Fibroblast of lung (primary cell): ENCODE measurements at regions not wholly inside any gene's neighbourhood (a gene's known extent, or its start where the extent isn't known, plus 50 kb on each side); places are given as distances from the start of the nearest gene placed in this dataset.
"Not testable (repeated sequence)": the region's sequence is repeated elsewhere in the genome, so short reads cannot be mapped to it uniquely, and the experiment has no call there.

Source experiments
- EZH2 ChIP-seq: IDR thresholded peaks from 2 replicates; pipeline ENCODE4 v1.5.1; 2012; ENCODE audit warnings: low read length, control low read depth, mild to moderate bottlenecking; ENCODE audit errors: missing control alignments
- TF ChIP-seq, protein P1 (sequence below), 2 donors: IDR thresholded peaks in 1 of 2; conservative IDR thresholded peaks in 1 of 2; 1 replicate in 1 of 2; 2 replicates in 1 of 2; pipeline ENCODE4 v1.5.1; 2011 to 2012; ENCODE audit warnings: low read length in 2 of 2, control low read depth in 1 of 2, inconsistent platforms in 1 of 2, low read depth in 1 of 2, mild to moderate bottlenecking in 1 of 2

DNA sequence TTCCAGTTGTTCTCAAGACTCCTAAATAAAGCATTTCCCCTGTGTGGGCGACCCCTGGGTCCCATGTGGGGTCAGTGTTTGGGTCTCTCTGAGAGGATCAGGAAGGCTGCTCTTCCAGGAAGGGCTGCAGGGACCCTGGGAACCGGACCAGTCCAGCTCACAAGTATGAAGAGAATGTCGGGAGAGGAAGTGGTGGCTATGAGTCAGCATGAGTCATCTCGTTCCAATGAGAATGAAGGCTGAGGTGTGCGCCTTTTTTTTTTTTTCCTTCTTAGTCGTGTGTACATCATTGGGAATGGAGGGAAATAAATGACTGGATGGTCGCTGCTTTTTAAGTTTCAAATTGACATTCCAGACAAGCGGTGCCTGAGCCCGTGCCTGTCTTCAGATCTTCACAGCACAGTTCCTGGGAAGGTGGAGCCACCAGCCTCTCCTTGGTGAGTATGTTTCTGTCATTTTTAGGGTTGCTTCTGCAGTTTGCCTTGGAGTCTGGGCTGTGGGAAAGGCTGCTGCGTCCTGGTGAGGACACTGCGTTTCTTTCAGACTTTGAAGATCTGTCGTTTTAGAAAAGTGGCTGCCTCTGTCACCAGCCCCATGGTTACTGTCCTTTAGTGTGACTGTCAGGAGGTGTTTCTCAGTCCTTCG is 292.6 kb upstream of the PLGLB2 start:
- TF ChIP-seq, protein P1, sequence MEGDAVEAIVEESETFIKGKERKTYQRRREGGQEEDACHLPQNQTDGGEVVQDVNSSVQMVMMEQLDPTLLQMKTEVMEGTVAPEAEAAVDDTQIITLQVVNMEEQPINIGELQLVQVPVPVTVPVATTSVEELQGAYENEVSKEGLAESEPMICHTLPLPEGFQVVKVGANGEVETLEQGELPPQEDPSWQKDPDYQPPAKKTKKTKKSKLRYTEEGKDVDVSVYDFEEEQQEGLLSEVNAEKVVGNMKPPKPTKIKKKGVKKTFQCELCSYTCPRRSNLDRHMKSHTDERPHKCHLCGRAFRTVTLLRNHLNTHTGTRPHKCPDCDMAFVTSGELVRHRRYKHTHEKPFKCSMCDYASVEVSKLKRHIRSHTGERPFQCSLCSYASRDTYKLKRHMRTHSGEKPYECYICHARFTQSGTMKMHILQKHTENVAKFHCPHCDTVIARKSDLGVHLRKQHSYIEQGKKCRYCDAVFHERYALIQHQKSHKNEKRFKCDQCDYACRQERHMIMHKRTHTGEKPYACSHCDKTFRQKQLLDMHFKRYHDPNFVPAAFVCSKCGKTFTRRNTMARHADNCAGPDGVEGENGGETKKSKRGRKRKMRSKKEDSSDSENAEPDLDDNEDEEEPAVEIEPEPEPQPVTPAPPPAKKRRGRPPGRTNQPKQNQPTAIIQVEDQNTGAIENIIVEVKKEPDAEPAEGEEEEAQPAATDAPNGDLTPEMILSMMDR (conservative IDR thresholded peaks at IDR 0.05 in 1 of 2, IDR thresholded peaks at IDR 0.05 in 1 of 2; ENCODE audit: low read depth in 1 of 2, low read length in 2 of 2): not testable (repeated sequence)
- TF ChIP-seq EZH2: not testable (repeated sequence)
